Colonic mucosa (tissue), 4 donors: ENCODE measurements at regions not wholly inside any gene's neighbourhood (a gene's known extent, or its start where the extent isn't known, plus 50 kb on each side); places are given as distances from the start of the nearest gene placed in this dataset.

Source experiments
- DNase-seq: peaks from one replicate; pipeline ENCODE4 v3.0.0-alpha.2; 2020
- H3K27ac ChIP-seq: fragments of 200-600 bp; one replicate; pipeline ENCODE4 v1.8.0; 2021
- H3K27me3 ChIP-seq: fragments of 200-600 bp; one replicate; pipeline ENCODE4 v1.8.0; 2021
- H3K36me3 ChIP-seq: fragments of 200-600 bp; one replicate; pipeline ENCODE4 v1.8.0; 2021
- H3K4me1 ChIP-seq: fragments of 200-600 bp; one replicate; pipeline ENCODE4 v1.8.0; 2021; ENCODE audit warnings: mild to moderate bottlenecking
- H3K4me3 ChIP-seq: fragments of 200-600 bp; one replicate; pipeline ENCODE4 v1.8.0; 2021
- H3K9ac ChIP-seq, 2 donors: one replicate each; pipeline ENCODE4 v1.7.0; 2013; ENCODE audit warnings: control low read depth in 2 of 2, low read depth in 2 of 2, low read length in 2 of 2
- H3K9me3 ChIP-seq: fragments of 200-600 bp; one replicate; pipeline ENCODE4 v1.8.0; 2021
- intact Hi-C: fragments of 100-400 bp; cut with DNase I; formaldehyde crosslinking; loops from one replicate; pipeline ENCODE4 v1.14.1; 2022
- TF ChIP-seq, protein P1 (sequence below): fragments of 200-600 bp; IDR thresholded peaks from one replicate; pipeline ENCODE4 v1.8.0; 2022; ENCODE audit warnings: antibody characterized with exemption, mild to moderate bottlenecking
- donor health status: healthy.
- donor health status: DM: no; HTN: no; CAD: no.
- donor health status: DM: no; HTN: no; CAD: no.

DNA sequence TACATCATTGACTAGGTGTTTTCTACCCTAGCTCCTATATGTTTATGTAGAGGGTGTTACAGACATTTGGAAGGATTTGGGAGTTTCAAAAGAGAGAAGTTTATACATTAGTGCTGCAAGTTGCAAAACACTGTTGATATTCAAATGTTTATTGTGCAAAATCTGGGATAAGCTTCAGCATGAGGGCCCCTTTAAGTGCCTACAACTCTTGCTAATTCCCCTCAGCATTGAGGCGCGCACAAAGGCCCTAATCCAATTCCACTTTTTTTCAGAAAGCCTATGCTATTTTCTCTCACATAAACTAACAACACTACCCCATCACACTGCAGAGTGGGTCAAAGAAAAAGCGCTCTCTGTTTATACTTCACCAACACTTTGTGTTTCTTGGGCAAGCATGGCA lies 208.0 kb downstream of the NR2F2 start:
- TF ChIP-seq, protein P1, sequence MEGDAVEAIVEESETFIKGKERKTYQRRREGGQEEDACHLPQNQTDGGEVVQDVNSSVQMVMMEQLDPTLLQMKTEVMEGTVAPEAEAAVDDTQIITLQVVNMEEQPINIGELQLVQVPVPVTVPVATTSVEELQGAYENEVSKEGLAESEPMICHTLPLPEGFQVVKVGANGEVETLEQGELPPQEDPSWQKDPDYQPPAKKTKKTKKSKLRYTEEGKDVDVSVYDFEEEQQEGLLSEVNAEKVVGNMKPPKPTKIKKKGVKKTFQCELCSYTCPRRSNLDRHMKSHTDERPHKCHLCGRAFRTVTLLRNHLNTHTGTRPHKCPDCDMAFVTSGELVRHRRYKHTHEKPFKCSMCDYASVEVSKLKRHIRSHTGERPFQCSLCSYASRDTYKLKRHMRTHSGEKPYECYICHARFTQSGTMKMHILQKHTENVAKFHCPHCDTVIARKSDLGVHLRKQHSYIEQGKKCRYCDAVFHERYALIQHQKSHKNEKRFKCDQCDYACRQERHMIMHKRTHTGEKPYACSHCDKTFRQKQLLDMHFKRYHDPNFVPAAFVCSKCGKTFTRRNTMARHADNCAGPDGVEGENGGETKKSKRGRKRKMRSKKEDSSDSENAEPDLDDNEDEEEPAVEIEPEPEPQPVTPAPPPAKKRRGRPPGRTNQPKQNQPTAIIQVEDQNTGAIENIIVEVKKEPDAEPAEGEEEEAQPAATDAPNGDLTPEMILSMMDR: no peak
- Histone ChIP-seq H3K9me3 (no peaks in the 10 kb centered on the region), H3K4me1 (no peaks in the 10 kb centered on the region), H3K27ac (no peak overlapping the region), H3K9ac (no peak overlapping the region), H3K4me3 (no peak overlapping the region), H3K36me3 (no peaks in the 10 kb centered on the region), H3K27me3 (no peaks in the 10 kb centered on the region)
- intact Hi-C loops: no loop called here
- no peak for DNase-seq

DNA sequence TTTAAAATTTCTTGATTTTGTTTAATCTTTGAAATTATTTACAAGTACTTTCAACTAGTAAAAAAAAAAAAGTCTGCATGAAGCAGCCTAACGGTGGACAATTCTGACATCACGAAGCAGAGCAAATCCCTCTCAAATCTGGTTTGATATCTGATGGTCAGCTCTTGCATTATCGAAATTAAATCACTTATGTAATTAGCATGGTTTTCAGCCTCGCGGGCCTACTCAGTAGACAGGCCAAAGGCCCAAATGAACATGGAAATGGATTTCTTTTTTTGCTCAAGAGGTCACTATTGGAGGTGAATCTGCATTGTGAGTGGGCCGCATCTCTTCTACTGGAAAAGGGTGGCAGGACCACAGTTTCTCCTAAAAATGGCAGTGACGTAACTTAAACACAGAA lies 209.8 kb downstream of the NR2F2 start:
- H3K27ac ChIP-seq: no peak overlapping the region
- no peaks in the 10 kb centered on the region for H3K36me3 ChIP-seq
- H3K4me1 ChIP-seq: no peaks in the 10 kb centered on the region
- H3K4me3 ChIP-seq: no peak overlapping the region
- TF ChIP-seq, protein P1: no peak
- no peak for DNase-seq
- no peak overlapping the region for H3K9ac ChIP-seq
- H3K27me3 ChIP-seq: no peaks in the 10 kb centered on the region
- no peaks in the 10 kb centered on the region for H3K9me3 ChIP-seq
- intact Hi-C loops: no loop called here

DNA sequence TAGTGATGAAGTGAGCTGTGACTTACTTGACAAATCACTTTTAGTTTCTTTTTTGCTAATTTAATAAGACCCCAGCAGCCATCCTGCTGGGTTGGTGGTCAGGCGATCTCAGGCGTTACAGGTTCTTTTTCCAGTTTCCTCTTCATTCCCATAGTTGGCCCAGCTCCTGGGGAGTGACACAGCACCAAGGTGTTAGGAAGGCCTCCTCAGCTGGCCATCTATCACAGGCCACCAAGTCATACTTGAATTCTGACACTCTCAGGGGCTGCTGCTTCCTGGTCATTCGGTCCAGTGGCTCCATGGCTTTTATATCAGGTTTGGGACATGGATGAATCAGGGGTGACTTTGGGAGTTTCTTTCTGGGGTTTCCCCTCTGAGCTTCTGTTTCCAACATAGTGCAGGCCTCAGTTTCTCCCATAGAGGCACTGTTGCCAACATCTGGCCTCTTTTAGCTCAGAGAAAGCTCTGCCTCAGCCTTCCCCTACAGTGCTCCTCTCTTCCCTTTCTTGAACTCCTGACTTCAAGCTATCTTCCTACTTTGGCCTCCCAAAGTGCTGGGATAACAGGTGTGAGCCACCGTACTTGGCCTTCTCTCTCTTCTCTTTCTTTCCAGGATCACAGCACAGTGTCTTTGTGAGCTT lies 211.8 kb downstream of the NR2F2 start:
- Histone ChIP-seq H3K36me3 (no peaks in the 10 kb centered on the region), H3K27ac (no peak overlapping the region), H3K4me3 (no peak overlapping the region), H3K9me3 (no peaks in the 10 kb centered on the region), H3K9ac (no peak overlapping the region), H3K27me3 (no peaks in the 10 kb centered on the region), H3K4me1 (no peaks in the 10 kb centered on the region)
- TF ChIP-seq, protein P1: no peak
- intact Hi-C loops: no loop called here
- no peak for DNase-seq

DNA sequence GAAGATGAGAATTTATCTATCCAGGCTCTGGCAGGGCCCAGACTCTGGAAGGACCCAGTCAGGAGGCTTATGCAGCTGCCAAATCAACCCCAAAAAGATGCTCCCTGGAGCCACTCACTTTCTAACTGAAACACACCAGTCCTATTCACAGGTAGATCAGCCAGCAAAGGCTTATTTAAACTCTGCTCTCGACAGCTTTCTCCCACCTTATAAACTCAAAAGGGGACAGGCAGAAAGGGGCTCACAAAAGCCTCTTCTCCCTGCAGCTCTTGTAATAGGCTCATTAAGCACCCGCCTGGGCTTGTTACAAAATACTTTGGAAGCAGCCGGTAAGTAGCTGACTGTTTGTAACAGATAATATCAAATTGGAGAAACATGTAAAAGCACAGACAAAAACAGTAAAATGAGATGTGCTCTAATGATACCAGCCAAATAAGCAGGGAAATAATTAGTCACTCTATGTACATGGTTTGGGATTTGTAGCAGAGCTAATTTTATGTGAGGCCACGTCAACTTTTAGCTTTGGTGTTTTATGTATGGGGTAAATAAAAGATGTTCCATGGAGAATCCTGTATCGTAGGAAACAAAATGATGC lies 213.8 kb downstream of the NR2F2 start:
- Histone ChIP-seq H3K9me3 (no peaks in the 10 kb centered on the region), H3K4me3 (no peak overlapping the region), H3K9ac (no peak overlapping the region), H3K27ac (no peak overlapping the region), H3K4me1 (no peaks in the 10 kb centered on the region), H3K36me3 (no peaks in the 10 kb centered on the region), H3K27me3 (no peaks in the 10 kb centered on the region)
- TF ChIP-seq, protein P1: no peak
- intact Hi-C loops: no loop called here
- no peak for DNase-seq

DNA sequence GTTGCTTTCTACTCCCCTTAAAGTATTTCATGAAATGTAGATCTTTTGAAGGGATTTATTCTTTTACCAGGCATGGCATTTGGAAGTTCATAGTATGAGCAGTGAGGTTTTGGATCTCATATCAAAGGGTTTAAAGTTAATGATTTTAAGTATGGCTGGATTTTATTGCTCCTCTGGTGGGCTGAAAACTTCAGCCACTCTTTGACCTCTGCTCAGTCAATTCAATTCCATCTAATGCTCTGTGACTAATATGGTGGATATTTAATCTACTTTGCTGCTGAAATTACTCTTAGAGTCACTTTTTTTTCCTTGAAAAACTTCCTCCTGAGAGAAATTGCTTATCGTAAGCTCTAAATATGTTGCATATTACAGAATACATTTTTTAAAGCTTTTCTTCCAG lies 218.6 kb downstream of the NR2F2 start:
- H3K27ac ChIP-seq: no peak overlapping the region
- no peaks in the 10 kb centered on the region for H3K27me3 ChIP-seq
- no peak overlapping the region for H3K4me3 ChIP-seq
- no peak overlapping the region for H3K9ac ChIP-seq
- no peaks in the 10 kb centered on the region for H3K36me3 ChIP-seq
- TF ChIP-seq, protein P1: no peak
- no peaks in the 10 kb centered on the region for H3K9me3 ChIP-seq
- intact Hi-C loops: no loop called here
- H3K4me1 ChIP-seq: no peaks in the 10 kb centered on the region
- DNase-seq: no peak
